ENCODE measurements at regions not wholly inside any gene's neighbourhood (a gene's known extent, or its start where the extent isn't known, plus 50 kb on each side); places are given as distances from the start of the nearest gene placed in this dataset.

- TF ChIP-seq CTCF (IDR thresholded peaks at IDR 0.05) = no peak
- TF ChIP-seq, protein P1, sequence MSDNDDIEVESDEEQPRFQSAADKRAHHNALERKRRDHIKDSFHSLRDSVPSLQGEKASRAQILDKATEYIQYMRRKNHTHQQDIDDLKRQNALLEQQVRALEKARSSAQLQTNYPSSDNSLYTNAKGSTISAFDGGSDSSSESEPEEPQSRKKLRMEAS (IDR thresholded peaks at IDR 0.05; ENCODE audit: low read depth) = no peak
- no peak for TF ChIP-seq RXRA (IDR thresholded peaks at IDR 0.05; ENCODE audit: borderline replicate concordance, low read depth)
- no peak for TF ChIP-seq FOXM1 (IDR thresholded peaks at IDR 0.05; ENCODE audit: low read depth)
- TF ChIP-seq, protein P2, sequence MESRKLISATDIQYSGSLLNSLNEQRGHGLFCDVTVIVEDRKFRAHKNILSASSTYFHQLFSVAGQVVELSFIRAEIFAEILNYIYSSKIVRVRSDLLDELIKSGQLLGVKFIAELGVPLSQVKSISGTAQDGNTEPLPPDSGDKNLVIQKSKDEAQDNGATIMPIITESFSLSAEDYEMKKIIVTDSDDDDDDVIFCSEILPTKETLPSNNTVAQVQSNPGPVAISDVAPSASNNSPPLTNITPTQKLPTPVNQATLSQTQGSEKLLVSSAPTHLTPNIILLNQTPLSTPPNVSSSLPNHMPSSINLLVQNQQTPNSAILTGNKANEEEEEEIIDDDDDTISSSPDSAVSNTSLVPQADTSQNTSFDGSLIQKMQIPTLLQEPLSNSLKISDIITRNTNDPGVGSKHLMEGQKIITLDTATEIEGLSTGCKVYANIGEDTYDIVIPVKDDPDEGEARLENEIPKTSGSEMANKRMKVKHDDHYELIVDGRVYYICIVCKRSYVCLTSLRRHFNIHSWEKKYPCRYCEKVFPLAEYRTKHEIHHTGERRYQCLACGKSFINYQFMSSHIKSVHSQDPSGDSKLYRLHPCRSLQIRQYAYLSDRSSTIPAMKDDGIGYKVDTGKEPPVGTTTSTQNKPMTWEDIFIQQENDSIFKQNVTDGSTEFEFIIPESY (IDR thresholded peaks at IDR 0.05; ENCODE audit: borderline replicate concordance, low read depth) = no peak
Measured at GRCh38 chr14:29990993-29991392, 63.3 kb upstream of the PRKD1 start.

All from SK-N-SH (cell line).